Trophoblast cell (in vitro differentiated cells and primary cell): ENCODE measurements at regions not wholly inside any gene's neighbourhood (a gene's known extent, or its start where the extent isn't known, plus 50 kb on each side); places are given as distances from the start of the nearest gene placed in this dataset.

ENCODE experiments used
- DNase-seq, 2 donors: peaks; one replicate each; pipeline ENCODE4 v3.0.0-alpha.2; 2016
- H2AFZ ChIP-seq: 2 replicates; pipeline ENCODE4 v1.6.1; 2013; ENCODE audit warnings: low read length, moderate library complexity, mild to moderate bottlenecking; ENCODE audit not compliant: insufficient read depth, poor library complexity
- H2AK5ac ChIP-seq: 2 replicates; pipeline ENCODE4 v1.6.1; 2013; ENCODE audit warnings: mild to moderate bottlenecking, low read length
- H2BK120ac ChIP-seq: 2 replicates; pipeline ENCODE4 v1.6.1; 2013; ENCODE audit warnings: low read length, mild to moderate bottlenecking, moderate library complexity; ENCODE audit not compliant: insufficient read depth, poor library complexity
- H2BK12ac ChIP-seq: 2 replicates; pipeline ENCODE4 v1.6.1; 2013; ENCODE audit warnings: mild to moderate bottlenecking, low read length, moderate library complexity
- H2BK5ac ChIP-seq: 2 replicates; pipeline ENCODE4 v1.6.1; 2013; ENCODE audit warnings: low read length, low read depth, moderate library complexity, mild to moderate bottlenecking; ENCODE audit not compliant: poor library complexity
- H3K14ac ChIP-seq: 2 replicates; pipeline ENCODE4 v1.6.1; 2013; ENCODE audit warnings: mild to moderate bottlenecking, low read length
- H3K18ac ChIP-seq: 2 replicates; pipeline ENCODE4 v1.6.1; 2013; ENCODE audit warnings: mild to moderate bottlenecking, low read length
- H3K23ac ChIP-seq: 2 replicates; pipeline ENCODE4 v1.6.1; 2013; ENCODE audit warnings: low read length
- H3K27ac ChIP-seq: 2 replicates; pipeline ENCODE4 v1.5.1; 2013; ENCODE audit warnings: low read depth, mild to moderate bottlenecking, inconsistent platforms, low read length, moderate library complexity
- H3K27me3 ChIP-seq: 2 replicates; pipeline ENCODE4 v1.6.1; 2013; ENCODE audit warnings: inconsistent platforms, mild to moderate bottlenecking, low read length, moderate library complexity; ENCODE audit not compliant: insufficient read depth
- H3K36me3 ChIP-seq, 2 experiments: 1 replicate in 1 of 2; 2 replicates in 1 of 2; pipeline ENCODE4 v1.6.1; 2013; ENCODE audit warnings: low read length in 2 of 2, mild to moderate bottlenecking in 2 of 2, moderate library complexity in 1 of 2; ENCODE audit not compliant: insufficient read depth in 2 of 2, control insufficient read depth in 1 of 2
- H3K4ac ChIP-seq: 2 replicates; pipeline ENCODE4 v1.6.1; 2013; ENCODE audit warnings: low read depth, mild to moderate bottlenecking, low read length, moderate library complexity
- H3K4me1 ChIP-seq, 2 experiments: 1 replicate in 1 of 2; 2 replicates in 1 of 2; pipeline ENCODE4 v1.6.1; 2013; ENCODE audit warnings: low read length in 2 of 2, mild to moderate bottlenecking in 2 of 2, moderate library complexity in 1 of 2; ENCODE audit not compliant: insufficient read depth in 2 of 2, control insufficient read depth in 1 of 2
- H3K4me2 ChIP-seq: 2 replicates; pipeline ENCODE4 v1.6.1; 2013; ENCODE audit warnings: inconsistent platforms, mild to moderate bottlenecking, low read length, moderate library complexity
- H3K4me3 ChIP-seq: 2 replicates; pipeline ENCODE4 v1.5.1; 2013; ENCODE audit warnings: mild to moderate bottlenecking, low read depth, low read length, inconsistent platforms
- H3K79me1 ChIP-seq: one replicate; pipeline ENCODE4 v1.6.1; 2013; ENCODE audit warnings: low read length
- H3K79me2 ChIP-seq: 2 replicates; pipeline ENCODE4 v1.6.1; 2013; ENCODE audit warnings: low read length, mild to moderate bottlenecking; ENCODE audit not compliant: control insufficient read depth, insufficient read depth, poor library complexity
- H3K9ac ChIP-seq: 2 replicates; pipeline ENCODE4 v1.6.1; 2013; ENCODE audit warnings: mild to moderate bottlenecking, low read length
- H3K9me3 ChIP-seq: 2 replicates; pipeline ENCODE4 v1.6.1; 2013; ENCODE audit warnings: low read depth, mild to moderate bottlenecking, control low read depth, inconsistent platforms, low read length; ENCODE audit not compliant: insufficient read depth
- H4K12ac ChIP-seq: 2 replicates; pipeline ENCODE4 v1.6.1; 2013; ENCODE audit warnings: low read depth, mild to moderate bottlenecking, low read length, moderate library complexity
- H4K8ac ChIP-seq: 2 replicates; pipeline ENCODE4 v1.6.1; 2013; ENCODE audit warnings: low read depth, mild to moderate bottlenecking, low read length, moderate library complexity
- H4K91ac ChIP-seq: one replicate; pipeline ENCODE4 v1.6.1; 2013; ENCODE audit warnings: low read depth, mild to moderate bottlenecking, low read length, moderate library complexity
- WGBS: extraction: QIAGEN DNeasy Blood & Tissue Kit; methylation state at CpG from one replicate; pipeline ENCODE4 v1.1.7; 2013; ENCODE audit warnings: missing lambda C conversion rate; ENCODE audit not compliant: insufficient read length, insufficient coverage; ENCODE audit errors: extremely low coverage; 5-methylcytosine and 5-hydroxymethylcytosine counted together

DNA sequence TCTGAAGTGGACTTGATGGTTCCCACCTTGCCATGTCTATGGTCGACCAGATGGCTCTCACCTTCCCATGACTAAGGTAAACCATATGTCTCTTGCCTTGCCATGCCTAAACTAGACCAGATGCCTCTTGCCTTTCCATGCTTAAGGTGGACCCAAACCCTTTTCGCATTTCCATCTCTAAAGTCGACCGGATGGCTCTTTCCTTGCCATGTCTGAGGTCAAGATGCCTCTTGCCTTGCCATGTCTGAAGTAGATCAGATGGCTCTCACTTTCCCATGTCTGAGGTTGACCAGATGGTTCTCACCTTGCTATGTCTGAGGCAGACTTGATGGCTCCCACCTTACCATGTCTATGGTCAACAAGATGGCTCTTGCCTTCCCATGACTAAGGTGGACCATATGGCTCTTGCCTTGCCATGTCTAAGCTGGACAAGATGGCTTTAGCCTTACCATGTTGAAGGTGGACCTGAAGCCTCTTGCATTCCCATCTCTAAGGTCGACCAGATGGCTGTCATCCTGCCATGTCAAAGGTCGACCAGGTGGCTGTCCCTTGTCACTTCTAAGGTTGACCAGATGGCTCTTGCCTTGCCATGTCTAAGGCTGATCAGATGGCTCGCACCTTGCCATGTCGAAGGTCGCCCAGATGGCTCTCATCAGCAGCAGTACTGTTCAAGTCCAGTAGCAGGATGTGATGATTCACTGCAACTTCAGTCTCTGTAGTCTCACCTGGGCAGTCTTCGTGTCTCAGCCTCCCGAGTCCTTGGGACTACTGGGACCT lies 1439.4 kb downstream of the UQCRFS1 start:
- H3K14ac ChIP-seq: no peak overlapping the region
- H2AFZ ChIP-seq: no peak overlapping the region
- no peak overlapping the region for H3K23ac ChIP-seq
- no peaks in the 10 kb centered on the region for H3K79me1 ChIP-seq
- H2BK12ac ChIP-seq: no peak overlapping the region
- H3K36me3 ChIP-seq: peaks cover 2 to 8% of the 10 kb centered on the region in 2 experiments
- no peaks in the 10 kb centered on the region for H3K27me3 ChIP-seq
- no peak overlapping the region for H3K18ac ChIP-seq
- H3K4me2 ChIP-seq: no peak overlapping the region
- H3K9ac ChIP-seq: no peak overlapping the region
- H2BK5ac ChIP-seq: no peak overlapping the region
- H4K91ac ChIP-seq: no peak overlapping the region
- no peak overlapping the region for H3K27ac ChIP-seq
- peaks cover 27% of the 10 kb centered on the region for H3K9me3 ChIP-seq
- DNase-seq: no peak
- no peak overlapping the region for H3K4me3 ChIP-seq
- H3K79me2 ChIP-seq: no peaks in the 10 kb centered on the region
- H3K4ac ChIP-seq: no peak overlapping the region
- no peak overlapping the region for H4K8ac ChIP-seq
- WGBS: no CpG with 5 or more reads among the region's 11 CpGs
- no peak overlapping the region for H2AK5ac ChIP-seq
- no peak overlapping the region for H2BK120ac ChIP-seq
- H4K12ac ChIP-seq: no peak overlapping the region
- H3K4me1 ChIP-seq: no peaks in the 10 kb centered on the region

DNA sequence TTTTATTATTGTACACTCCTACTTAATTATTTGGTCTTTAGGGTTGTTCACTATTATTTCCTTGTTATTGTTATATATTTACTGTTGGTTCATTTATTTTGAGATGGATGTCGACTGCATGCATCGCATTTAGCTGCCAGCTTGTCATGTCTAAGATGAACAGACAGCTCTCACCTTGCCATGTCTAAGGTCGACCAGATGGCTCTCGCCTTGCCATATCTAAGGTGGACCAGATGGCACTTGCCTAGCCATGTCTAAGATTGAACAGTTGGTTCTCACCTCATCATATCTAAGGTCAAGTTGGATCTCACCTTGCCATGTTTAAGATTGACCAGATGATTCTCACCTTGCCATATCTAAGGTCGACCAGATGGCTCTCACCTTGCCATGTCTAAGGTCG lies 1440.9 kb downstream of the UQCRFS1 start:
- no peak overlapping the region for H2AK5ac ChIP-seq
- H2BK120ac ChIP-seq: no peak overlapping the region
- H3K18ac ChIP-seq: no peak overlapping the region
- WGBS: no CpG with 5 or more reads among the region's 6 CpGs
- no peaks in the 10 kb centered on the region for H3K79me1 ChIP-seq
- H4K12ac ChIP-seq: no peak overlapping the region
- H3K23ac ChIP-seq: no peak overlapping the region
- no peaks in the 10 kb centered on the region for H3K79me2 ChIP-seq
- no peak overlapping the region for H4K91ac ChIP-seq
- no peak overlapping the region for H3K4me3 ChIP-seq
- H4K8ac ChIP-seq: no peak overlapping the region
- no peaks in the 10 kb centered on the region for H3K4me1 ChIP-seq
- H2BK5ac ChIP-seq: no peak overlapping the region
- H2BK12ac ChIP-seq: no peak overlapping the region
- no peak overlapping the region for H3K9ac ChIP-seq
- DNase-seq: no peak
- no peak overlapping the region for H3K4me2 ChIP-seq
- no peak overlapping the region for H3K14ac ChIP-seq
- H3K27me3 ChIP-seq: no peaks in the 10 kb centered on the region
- H2AFZ ChIP-seq: no peak overlapping the region
- peaks cover 0 to 8% of the 10 kb centered on the region in 2 experiments for H3K36me3 ChIP-seq
- H3K27ac ChIP-seq: no peak overlapping the region
- H3K9me3 ChIP-seq: peaks cover 27% of the 10 kb centered on the region
- H3K4ac ChIP-seq: no peak overlapping the region

DNA sequence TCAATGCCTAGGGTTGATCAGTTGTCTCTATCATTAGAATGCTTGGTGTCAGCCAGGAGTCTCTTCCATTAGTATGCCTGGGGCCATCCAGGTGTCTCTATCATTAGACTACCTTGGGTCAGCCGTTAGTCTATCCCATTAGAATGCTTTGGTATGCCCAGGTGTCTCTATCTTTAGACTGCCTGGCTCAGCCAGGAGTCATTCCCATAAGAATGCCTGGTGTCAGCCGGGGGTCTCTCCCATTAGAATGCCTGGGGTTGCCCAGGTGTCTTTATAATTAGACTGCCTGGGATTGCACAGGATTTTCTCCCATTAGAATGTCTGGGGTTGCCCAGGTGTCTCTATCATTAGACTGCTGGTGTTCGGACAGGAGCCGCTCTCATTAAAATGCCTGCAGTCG lies 1442.9 kb downstream of the UQCRFS1 start:
- DNase-seq: no peak
- no peak overlapping the region for H3K9ac ChIP-seq
- H4K8ac ChIP-seq: no peak overlapping the region
- H2BK12ac ChIP-seq: no peak overlapping the region
- H3K18ac ChIP-seq: no peak overlapping the region
- peaks cover 27% of the 10 kb centered on the region for H3K9me3 ChIP-seq
- no peak overlapping the region for H2AFZ ChIP-seq
- peaks cover 0 to 8% of the 10 kb centered on the region in 2 experiments for H3K36me3 ChIP-seq
- no peak overlapping the region for H3K4me2 ChIP-seq
- no peak overlapping the region for H4K12ac ChIP-seq
- no peak overlapping the region for H3K4me3 ChIP-seq
- no peak overlapping the region for H3K23ac ChIP-seq
- H2AK5ac ChIP-seq: no peak overlapping the region
- H4K91ac ChIP-seq: no peak overlapping the region
- H2BK5ac ChIP-seq: no peak overlapping the region
- no peaks in the 10 kb centered on the region for H3K27me3 ChIP-seq
- H3K79me2 ChIP-seq: no peaks in the 10 kb centered on the region
- no peak overlapping the region for H3K27ac ChIP-seq
- H3K4ac ChIP-seq: no peak overlapping the region
- no peaks in the 10 kb centered on the region for H3K79me1 ChIP-seq
- no peak overlapping the region for H2BK120ac ChIP-seq
- WGBS: no CpG with 5 or more reads among the region's 5 CpGs
- no peak overlapping the region for H3K14ac ChIP-seq
- H3K4me1 ChIP-seq: no peaks in the 10 kb centered on the region

DNA sequence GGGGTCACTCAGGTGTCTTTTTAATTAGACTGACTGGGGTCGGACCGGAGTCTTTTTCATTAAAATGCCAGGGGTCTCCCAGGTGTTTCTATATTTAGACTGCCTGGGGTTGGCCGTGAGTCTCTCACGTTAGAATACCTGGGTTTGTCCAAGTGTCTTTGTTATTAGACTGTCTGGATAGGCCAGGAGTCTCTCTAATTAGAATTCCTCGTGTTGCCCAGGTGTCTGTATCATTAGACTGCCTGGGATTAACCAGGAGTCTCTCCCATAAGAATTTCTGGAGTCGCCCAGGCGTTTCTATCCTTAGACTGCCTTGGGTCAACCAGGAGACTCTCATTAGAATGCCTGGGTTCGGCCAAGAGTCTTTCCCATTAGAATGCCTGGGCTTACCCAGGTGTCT lies 1445.7 kb downstream of the UQCRFS1 start:
- H3K14ac ChIP-seq: no peak overlapping the region
- no peak overlapping the region for H3K18ac ChIP-seq
- H3K79me2 ChIP-seq: no peaks in the 10 kb centered on the region
- no peak overlapping the region for H4K8ac ChIP-seq
- H3K4me1 ChIP-seq: no peaks in the 10 kb centered on the region
- H3K23ac ChIP-seq: no peak overlapping the region
- no peak overlapping the region for H3K27ac ChIP-seq
- no peak for DNase-seq
- WGBS: no CpG with 5 or more reads among the region's 8 CpGs
- no peaks in the 10 kb centered on the region for H3K79me1 ChIP-seq
- H3K9me3 ChIP-seq: peaks cover 17% of the 10 kb centered on the region
- no peak overlapping the region for H2BK120ac ChIP-seq
- H3K4ac ChIP-seq: no peak overlapping the region
- no peak overlapping the region for H3K4me2 ChIP-seq
- peaks cover 0 to 2% of the 10 kb centered on the region in 2 experiments for H3K36me3 ChIP-seq
- no peaks in the 10 kb centered on the region for H3K27me3 ChIP-seq
- no peak overlapping the region for H2AK5ac ChIP-seq
- no peak overlapping the region for H2AFZ ChIP-seq
- no peak overlapping the region for H2BK5ac ChIP-seq
- no peak overlapping the region for H2BK12ac ChIP-seq
- H4K91ac ChIP-seq: no peak overlapping the region
- no peak overlapping the region for H4K12ac ChIP-seq
- no peak overlapping the region for H3K4me3 ChIP-seq
- H3K9ac ChIP-seq: no peak overlapping the region
